Lower lobe of right lung (tissue), 2 donors: ENCODE measurements at regions not wholly inside any gene's neighbourhood (a gene's known extent, or its start where the extent isn't known, plus 50 kb on each side); places are given as distances from the start of the nearest gene placed in this dataset.
"Not testable (repeated sequence)": the region's sequence is repeated elsewhere in the genome, so short reads cannot be mapped to it uniquely, and the experiment has no call there.

Experiments
- ATAC-seq, 2 donors: fragments of 200-7000 bp; cut with Tn5 transposase; one replicate each; pipeline ENCODE4 v1.9.1; 2020 to 2022; ENCODE audit warnings: mild to moderate bottlenecking in 2 of 2, moderate library complexity in 2 of 2
- DNase-seq: peaks from one replicate; pipeline ENCODE4 v3.0.0-alpha.2; 2020
- H3K27ac ChIP-seq: fragments of 200-600 bp; one replicate; pipeline ENCODE4 v1.8.0; 2022
- H3K27me3 ChIP-seq: fragments of 200-600 bp; one replicate; pipeline ENCODE4 v1.8.0; 2022; ENCODE audit warnings: low read depth
- H3K36me3 ChIP-seq: fragments of 200-600 bp; one replicate; pipeline ENCODE4 v1.8.0; 2022; ENCODE audit warnings: mild to moderate bottlenecking
- H3K4me1 ChIP-seq: fragments of 200-600 bp; one replicate; pipeline ENCODE4 v1.8.0; 2022
- H3K4me3 ChIP-seq: fragments of 200-600 bp; one replicate; pipeline ENCODE4 v1.8.0; 2022; ENCODE audit warnings: mild to moderate bottlenecking
- H3K9me3 ChIP-seq: fragments of 200-600 bp; one replicate; pipeline ENCODE4 v1.8.0; 2022
- intact Hi-C: fragments of 100-400 bp; cut with DNase I; formaldehyde crosslinking; loops from one replicate; pipeline ENCODE4 v1.11.0; 2022
- TF ChIP-seq, protein P1 (sequence below): fragments of 200-600 bp; IDR thresholded peaks from one replicate; pipeline ENCODE4 v1.8.0; 2022; ENCODE audit warnings: antibody characterized with exemption, mild to moderate bottlenecking
- donor health status: DM: no; HTN: yes; CAD: no; lungs with severe emphysema.

DNA sequence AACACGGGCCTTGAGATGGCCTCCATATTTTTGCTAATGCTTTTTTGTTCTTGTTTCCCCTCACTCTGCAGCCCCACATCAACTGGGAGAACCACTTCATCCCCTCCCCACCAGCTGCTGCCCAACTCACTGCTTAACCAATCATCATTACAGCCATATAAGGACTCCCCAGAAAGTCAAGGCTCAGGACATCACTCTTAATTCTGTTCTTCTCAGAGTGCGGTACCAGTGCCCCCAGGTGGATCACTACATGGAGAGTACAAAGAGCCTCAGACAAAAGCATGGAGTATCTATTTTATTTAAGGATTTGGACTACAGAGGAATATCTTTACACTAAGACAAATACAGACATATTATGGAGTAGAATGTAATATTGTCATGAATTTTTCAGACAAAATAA is 340.6 kb downstream of the PAX3 start:
- H3K4me1 ChIP-seq = no peaks in the 10 kb centered on the region
- H3K36me3 ChIP-seq = no peaks in the 10 kb centered on the region
- no peak for ATAC-seq
- no peak for DNase-seq
- TF ChIP-seq, protein P1, sequence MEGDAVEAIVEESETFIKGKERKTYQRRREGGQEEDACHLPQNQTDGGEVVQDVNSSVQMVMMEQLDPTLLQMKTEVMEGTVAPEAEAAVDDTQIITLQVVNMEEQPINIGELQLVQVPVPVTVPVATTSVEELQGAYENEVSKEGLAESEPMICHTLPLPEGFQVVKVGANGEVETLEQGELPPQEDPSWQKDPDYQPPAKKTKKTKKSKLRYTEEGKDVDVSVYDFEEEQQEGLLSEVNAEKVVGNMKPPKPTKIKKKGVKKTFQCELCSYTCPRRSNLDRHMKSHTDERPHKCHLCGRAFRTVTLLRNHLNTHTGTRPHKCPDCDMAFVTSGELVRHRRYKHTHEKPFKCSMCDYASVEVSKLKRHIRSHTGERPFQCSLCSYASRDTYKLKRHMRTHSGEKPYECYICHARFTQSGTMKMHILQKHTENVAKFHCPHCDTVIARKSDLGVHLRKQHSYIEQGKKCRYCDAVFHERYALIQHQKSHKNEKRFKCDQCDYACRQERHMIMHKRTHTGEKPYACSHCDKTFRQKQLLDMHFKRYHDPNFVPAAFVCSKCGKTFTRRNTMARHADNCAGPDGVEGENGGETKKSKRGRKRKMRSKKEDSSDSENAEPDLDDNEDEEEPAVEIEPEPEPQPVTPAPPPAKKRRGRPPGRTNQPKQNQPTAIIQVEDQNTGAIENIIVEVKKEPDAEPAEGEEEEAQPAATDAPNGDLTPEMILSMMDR = no peak
- intact Hi-C loops = no loop called here
- no peaks in the 10 kb centered on the region for H3K27me3 ChIP-seq
- H3K4me3 ChIP-seq = no peak overlapping the region
- no peaks in the 10 kb centered on the region for H3K9me3 ChIP-seq
- no peak overlapping the region for H3K27ac ChIP-seq

DNA sequence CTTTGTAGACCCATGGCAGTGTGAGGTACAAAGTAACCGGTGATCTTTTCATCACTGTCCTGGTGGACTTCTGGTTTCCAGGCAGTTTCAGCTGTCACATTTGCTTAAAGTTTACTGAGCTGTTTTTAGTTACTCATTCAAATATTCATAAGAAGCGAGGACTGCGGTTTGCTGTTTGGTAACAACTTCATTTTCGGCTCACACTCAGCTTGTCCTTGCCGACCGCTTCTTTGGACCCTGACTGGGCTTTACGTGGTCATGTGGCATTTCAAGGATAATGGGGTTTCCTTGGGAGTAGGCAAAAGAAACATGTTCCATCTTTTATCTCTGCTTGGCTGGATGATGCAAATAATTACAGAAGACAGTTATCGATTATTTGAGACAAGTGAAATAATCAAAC is 350.7 kb downstream of the PAX3 start:
- ATAC-seq (no peak), DNase-seq (no peak)
- H3K36me3 ChIP-seq = no peaks in the 10 kb centered on the region
- H3K9me3 ChIP-seq = no peaks in the 10 kb centered on the region
- TF ChIP-seq, protein P1 = no peak
- H3K4me3 ChIP-seq = no peak overlapping the region
- peaks cover 4% of the 10 kb centered on the region for H3K4me1 ChIP-seq
- intact Hi-C loops = no loop called here
- H3K27me3 ChIP-seq = no peaks in the 10 kb centered on the region
- H3K27ac ChIP-seq = no peak overlapping the region

DNA sequence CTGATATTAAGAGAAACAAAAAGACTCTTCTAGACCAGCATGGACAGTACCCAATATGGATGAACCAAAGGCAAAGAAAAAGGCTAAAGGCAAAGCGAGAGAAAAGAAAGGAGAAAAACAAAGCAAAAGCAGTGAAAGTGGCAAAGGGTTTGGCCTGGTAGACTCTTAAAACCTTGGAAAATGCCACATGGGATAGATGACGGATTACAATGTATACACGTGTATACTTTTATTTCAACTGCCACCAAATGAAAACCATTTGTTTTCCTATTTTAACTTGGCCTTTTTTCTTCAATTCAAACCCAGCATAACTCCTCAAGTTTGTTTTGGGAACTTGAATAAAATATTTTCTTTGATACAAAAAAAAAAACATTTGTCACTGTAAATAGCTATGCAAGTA is 354.3 kb downstream of the PAX3 start:
- H3K27me3 ChIP-seq, ATAC-seq, H3K27ac ChIP-seq, intact Hi-C loops, H3K36me3 ChIP-seq, H3K9me3 ChIP-seq, DNase-seq, H3K4me3 ChIP-seq: not testable (repeated sequence)
- H3K4me1 ChIP-seq = peaks cover 11% of the 10 kb centered on the region

DNA sequence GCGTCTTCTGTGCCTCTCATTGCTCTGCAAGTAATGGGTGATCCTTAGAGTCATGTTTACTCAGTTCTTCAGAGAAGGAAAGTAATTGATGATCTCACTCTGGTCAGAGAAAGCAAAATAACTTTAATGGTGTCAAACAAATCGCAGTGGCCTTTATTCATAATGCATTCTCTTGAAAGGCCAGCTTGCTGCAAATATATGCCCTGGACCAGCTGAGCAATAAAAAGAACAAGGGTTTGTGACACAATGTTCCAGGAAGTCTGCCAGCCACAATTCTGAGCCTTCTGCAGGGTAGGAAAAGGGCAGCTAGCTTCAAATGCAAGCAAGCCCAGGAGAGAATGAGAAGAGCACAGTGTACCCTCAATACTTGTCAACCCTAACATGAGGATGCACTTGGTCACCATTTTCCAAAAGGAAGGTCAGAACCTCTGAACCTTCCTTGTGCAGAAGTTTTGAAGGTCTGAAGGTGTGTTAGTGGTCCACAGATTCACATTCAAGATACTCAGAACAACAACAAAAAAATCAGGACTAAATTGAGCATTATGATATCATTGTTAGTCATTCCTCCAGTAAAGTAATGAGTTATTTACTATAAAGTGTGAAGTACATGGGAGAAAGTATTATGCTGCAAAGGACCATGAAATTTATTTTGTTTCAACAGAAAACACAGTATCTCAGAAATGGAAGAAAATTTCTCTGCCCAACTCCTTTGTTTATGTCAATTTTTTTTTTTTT is 355.6 kb downstream of the PAX3 start:
- Histone ChIP-seq H3K4me1 (peaks cover 11% of the 10 kb centered on the region), H3K27me3 (no peaks in the 10 kb centered on the region), H3K36me3 (no peaks in the 10 kb centered on the region), H3K4me3 (no peak overlapping the region), H3K27ac (peak overlapping the region; percentile 60), H3K9me3 (no peaks in the 10 kb centered on the region)
- no peak for DNase-seq
- intact Hi-C loops = no loop called here
- peak; percentile 78 to 79 for ATAC-seq
- TF ChIP-seq, protein P1 = no peak

DNA sequence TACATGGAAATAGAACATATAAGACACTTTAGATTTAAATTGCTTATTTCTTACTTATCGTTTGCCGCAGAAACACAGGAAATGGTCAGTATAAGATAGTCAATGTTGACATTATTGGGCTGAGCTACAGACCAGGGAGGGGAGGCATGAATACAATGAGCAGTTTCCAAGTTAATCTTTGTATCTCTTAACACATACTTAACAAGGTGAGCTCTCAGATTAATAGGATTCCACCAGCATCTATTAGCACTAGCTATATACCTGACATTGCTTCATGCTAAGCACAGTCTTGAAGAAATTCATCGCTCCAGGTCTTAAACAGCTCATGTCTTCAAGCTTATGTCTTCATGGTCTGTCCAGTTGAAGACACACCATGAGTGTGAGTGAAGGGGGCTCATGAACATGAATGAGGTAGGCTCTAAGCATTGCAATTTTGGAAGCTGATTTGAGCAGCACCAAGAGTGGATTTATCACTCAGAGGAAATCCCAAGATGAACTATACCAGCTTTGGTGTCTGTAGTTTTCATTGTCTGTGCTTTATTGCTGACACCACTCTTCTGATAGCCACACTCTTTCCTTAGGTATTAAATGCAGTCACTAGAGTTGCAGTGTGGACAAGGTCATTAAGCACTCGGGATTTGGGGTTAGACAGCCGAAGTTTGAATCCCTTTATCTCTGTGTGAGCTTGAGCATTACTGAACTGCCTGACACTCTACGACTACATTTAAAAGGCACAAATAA is 359.3 kb upstream of the EPHA4 start:
- H3K27me3 ChIP-seq = no peaks in the 10 kb centered on the region
- H3K27ac ChIP-seq = no peak overlapping the region
- DNase-seq = no peak
- TF ChIP-seq, protein P1 = no peak
- H3K9me3 ChIP-seq = no peaks in the 10 kb centered on the region
- no peak overlapping the region for H3K4me3 ChIP-seq
- ATAC-seq = no peak
- no peaks in the 10 kb centered on the region for H3K36me3 ChIP-seq
- no peaks in the 10 kb centered on the region for H3K4me1 ChIP-seq
- intact Hi-C loops = no loop called here

DNA sequence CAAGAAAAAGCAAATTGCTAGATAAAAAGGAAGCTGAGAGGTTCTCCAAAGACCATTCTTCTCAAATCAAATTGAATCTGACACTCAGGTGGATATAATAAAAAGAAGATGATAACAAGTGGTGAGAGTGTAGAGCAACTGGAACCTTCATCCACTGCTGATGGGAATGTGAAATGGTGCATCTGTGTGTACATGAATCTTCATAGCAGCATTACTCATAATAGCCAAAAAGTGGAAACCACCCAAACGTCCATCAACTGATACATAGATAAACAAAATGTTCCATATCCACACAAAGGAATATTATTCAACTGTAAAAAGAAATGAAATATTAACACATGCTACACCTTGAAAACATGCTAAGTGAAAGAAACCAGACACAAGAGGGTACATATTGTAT is 357.2 kb upstream of the EPHA4 start:
- H3K27ac ChIP-seq = no peak overlapping the region
- H3K9me3 ChIP-seq = no peaks in the 10 kb centered on the region
- no peaks in the 10 kb centered on the region for H3K27me3 ChIP-seq
- no peaks in the 10 kb centered on the region for H3K4me1 ChIP-seq
- intact Hi-C loops = no loop called here
- no peak for ATAC-seq
- H3K36me3 ChIP-seq = no peaks in the 10 kb centered on the region
- DNase-seq = no peak
- H3K4me3 ChIP-seq = no peak overlapping the region
- TF ChIP-seq, protein P1 = no peak
